HEK293T (cell line): ENCODE measurements at regions not wholly inside any gene's neighbourhood (a gene's known extent, or its start where the extent isn't known, plus 50 kb on each side); places are given as distances from the start of the nearest gene placed in this dataset.

Experiments used
- FOXA1 ChIP-seq: fragments of 450-650 bp; IDR thresholded peaks from 2 replicates; pipeline ENCODE4 v1.6.1; 2016; ENCODE audit warnings: mild to moderate bottlenecking
- FOXK2 ChIP-seq: fragments of 450-650 bp; IDR thresholded peaks from 2 replicates; pipeline ENCODE4 v1.6.1; 2016; ENCODE audit warnings: mild to moderate bottlenecking
- SP1 ChIP-seq: fragments of 450-650 bp; IDR thresholded peaks from 2 replicates; pipeline ENCODE4 v1.6.1; 2017
- ZNF384 ChIP-seq: fragments of 450-650 bp; IDR thresholded peaks from 2 replicates; pipeline ENCODE4 v1.6.1; 2016

DNA sequence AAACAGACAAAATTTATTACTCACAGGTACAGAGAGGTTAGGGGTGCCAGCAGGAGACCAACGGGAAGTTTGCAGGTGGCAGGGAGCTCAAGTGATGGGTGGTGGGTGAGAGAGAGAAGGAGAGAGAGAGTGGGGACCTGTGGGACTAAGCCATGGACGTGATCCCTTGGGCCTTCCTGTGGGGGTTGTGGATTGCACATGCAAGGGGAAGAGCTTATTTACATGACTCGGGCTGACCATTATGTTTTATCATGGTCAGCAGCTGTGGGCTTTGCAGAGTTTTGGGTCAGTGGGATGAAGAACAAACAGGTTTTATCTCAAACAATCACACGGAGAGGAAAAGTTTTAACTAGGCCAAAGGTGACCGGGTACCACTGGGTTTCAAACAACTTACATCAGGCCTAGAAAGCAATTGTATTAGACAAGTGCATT lies 156.2 kb upstream of the EXOC2 start:
- no peak for TF ChIP-seq FOXK2
- TF ChIP-seq FOXA1, result no peak
- TF ChIP-seq ZNF384, result no peak
- TF ChIP-seq SP1, result no peak
